ENCODE measurements at regions not wholly inside any gene's neighbourhood (a gene's known extent, or its start where the extent isn't known, plus 50 kb on each side); places are given as distances from the start of the nearest gene placed in this dataset.
A peak's percentile ranks its signal among the peaks of the same experiment; 100 is the strongest.

DNA sequence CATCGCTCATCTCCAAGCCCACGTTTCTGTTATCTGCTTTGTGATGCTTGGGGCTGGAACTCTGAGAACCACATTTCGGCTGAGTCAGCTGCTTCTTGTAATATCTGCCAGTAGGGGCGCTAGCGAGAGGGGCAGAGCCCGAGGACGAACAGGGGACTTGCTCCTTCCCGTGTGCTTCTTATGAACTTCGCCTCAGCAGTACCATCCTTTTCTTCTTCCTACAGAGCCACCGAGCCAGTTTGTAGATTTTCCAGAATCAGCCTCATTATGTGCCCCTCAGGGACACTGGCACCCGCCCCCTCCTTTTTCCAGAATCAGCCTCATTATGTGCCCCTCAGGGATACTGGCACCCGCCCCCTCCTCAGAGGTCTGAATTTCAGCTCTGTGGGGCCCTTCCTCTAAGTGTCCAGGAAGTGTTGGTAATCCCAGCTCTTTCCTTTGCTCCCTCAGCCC lies 441.7 kb upstream of the RASGEF1B start:
- no peak for TF ChIP-seq ZNF274 (IDR thresholded peaks at IDR 0.05; ENCODE audit: low read depth, low read length)
- no peak overlapping the region for H3K4me3 ChIP-seq (ENCODE audit: low read length)

DNA sequence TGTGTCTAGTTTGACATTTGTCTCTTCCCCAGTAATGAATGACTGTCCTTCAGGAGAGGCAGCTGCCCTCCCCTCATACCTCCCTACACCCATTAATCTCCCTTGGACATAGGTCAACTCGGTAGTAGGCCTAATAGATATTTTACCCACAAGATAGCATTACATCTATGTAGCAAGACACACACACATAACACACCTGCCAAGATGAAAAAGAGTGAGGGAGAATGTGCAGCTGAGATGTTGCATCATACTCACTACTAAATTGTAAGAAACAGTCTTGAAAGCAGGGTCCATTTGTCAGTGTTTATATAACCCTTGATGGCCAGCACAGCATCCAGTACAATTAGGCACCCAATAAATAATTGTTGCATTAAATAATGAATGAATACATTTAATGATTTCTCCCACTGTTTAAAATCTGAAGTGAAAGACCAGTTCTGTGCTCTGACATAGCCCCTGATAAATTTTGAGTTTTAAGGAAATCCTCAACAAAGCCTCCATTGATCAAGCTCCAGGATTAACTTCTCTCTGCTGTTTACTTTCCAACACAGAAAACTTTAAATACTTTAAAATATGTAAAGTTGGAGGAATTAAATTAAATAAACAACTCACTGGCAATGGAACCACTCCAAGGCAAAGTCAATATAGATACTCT lies 440.8 kb upstream of the RASGEF1B start:
- TF ChIP-seq ZNF274 (IDR thresholded peaks at IDR 0.05; ENCODE audit: low read depth, low read length), result no peak

DNA sequence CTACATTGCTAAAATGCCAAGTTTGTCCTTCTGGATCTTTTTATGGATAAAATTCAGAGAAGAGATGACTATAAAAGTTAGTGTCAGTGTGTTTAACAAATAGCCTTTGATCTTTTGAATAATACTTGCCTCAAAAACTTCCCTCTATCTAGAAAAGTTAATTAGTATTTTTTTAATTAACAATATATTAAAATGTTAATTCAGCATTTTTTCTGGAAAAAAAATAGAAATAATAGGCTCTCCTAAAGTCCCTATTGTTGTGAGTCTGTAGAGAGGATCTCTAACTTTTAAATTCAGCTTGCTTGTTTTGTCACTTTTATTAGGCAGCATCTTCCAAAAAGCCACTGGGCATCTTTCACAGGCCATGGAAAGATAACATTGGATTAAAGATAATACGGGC lies 435.2 kb upstream of the RASGEF1B start:
- no peak overlapping the region for H3K4me3 ChIP-seq (ENCODE audit: low read length)
- TF ChIP-seq ZNF274 (IDR thresholded peaks at IDR 0.05; ENCODE audit: low read depth, low read length), result no peak

More for the DNA sequence above, 440.8 kb upstream of the RASGEF1B start:
- no peak overlapping the region for H3K4me3 ChIP-seq (ENCODE audit: low read length)

DNA sequence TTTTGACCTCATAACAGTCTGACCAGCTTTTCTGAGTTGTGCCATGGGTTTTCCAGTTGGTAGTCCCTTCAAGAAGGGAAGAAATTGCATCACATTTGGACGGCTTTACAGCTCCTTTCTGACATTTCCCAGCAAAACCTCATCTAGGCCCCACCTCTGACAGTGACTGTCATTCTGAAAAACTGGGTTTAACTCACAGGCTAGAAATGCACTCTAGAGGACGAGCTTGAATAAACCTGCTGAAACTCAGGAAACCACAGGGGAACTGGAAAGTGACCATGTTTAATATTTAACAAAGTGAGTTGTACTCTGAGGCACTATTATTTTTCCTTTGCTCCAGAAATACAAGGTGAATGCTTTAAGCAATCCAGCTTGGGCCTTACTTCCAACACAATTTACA lies 434.3 kb upstream of the RASGEF1B start:
- no peak for TF ChIP-seq ZNF274 (IDR thresholded peaks at IDR 0.05; ENCODE audit: low read depth, low read length)
- peak overlapping the region; percentile 40; the same call in 1 of the 2 replicates for H3K4me3 ChIP-seq (ENCODE audit: low read length)

DNA sequence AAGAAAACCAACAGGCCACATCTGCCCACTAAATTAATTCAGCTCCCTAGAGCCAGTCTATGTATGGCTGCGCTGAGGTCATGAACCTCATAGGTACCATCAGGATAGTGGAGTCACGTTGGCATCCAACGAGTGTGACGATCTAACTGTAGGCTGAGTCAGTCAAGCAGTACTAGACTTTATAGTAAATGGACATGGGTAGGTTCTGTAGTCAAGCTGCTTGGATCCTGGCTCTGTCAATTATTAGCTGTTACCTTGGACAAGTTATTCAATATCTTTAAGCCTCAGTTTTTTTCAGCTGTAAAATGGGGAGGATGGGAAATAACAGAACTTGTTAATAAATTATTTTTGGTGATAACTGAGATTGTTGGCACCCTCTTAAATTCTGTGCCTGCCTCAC lies 432.4 kb upstream of the RASGEF1B start:
- no peak for TF ChIP-seq ZNF274 (IDR thresholded peaks at IDR 0.05; ENCODE audit: low read depth, low read length)
- no peak overlapping the region for H3K4me3 ChIP-seq (ENCODE audit: low read length)

DNA sequence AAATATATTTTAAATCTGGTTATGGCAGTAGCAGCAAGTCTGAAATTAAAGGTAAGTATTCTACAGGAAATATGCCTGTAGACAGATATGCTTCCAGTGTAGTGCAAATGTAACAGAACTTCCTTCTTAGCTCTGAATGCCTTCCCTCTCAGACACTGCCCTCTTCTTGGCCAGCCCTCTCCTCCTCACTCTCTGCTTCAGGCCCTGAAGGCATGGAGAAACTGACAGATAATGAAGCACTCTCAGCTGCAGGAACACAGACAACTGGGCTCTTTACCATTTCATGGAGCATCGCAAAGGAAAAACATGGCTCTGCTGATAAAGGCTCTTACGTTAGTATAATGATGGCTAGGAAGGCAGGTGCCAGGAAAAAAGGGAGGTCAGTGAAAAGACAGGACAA lies 431.5 kb upstream of the RASGEF1B start:
- no peak for TF ChIP-seq ZNF274 (IDR thresholded peaks at IDR 0.05; ENCODE audit: low read depth, low read length)
- no peak overlapping the region for H3K4me3 ChIP-seq (ENCODE audit: low read length)

DNA sequence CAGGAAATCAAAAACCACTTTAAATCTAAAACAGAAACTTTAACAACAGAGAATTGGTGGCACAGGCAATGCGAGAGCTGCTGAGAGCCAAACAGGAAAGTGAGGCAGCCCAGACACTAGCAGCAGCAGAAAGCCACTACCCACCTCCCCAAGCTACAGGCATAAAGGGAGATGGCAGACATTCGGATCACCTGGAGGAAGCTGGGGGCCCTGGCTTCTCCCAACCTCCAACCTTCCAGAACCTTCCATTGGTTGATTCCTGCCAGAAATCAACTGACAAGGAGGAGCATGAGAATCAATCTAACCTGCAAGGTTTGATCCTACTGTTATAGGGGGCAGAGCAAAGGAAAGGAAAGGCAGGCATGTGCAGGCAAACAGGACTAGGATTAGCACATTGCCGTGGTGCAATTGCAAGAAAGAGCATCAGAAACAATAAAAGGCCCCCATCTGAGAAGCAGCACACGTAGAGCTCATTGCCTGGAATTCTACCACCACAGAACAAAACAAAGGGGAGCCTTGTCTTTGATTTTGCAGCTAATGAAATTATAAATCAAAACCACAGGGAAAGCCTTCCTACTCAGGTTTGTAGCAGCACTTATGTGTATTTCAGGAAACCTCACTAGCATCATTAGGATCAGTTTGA lies 427.3 kb upstream of the RASGEF1B start:
- H3K4me3 ChIP-seq (ENCODE audit: low read length), result no peak overlapping the region
- no peak for TF ChIP-seq ZNF274 (IDR thresholded peaks at IDR 0.05; ENCODE audit: low read depth, low read length)

DNA sequence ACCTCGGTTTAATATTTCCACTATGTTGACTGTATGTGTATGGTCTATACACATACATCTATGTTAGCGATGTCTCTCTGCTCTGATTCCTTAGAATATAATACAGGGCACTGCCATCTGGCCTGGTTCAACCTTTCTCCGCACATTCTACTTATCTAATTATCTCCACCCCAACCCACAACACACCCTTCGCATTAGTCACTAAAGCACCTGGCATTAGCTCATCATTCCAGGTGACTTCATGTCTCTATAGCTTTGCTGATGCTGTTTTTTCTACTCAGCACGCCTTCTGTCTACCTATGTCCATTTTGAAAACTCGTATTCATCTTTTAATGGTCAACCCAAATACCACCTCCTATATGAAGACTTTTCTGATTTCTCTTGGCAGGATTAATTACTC lies 425.2 kb upstream of the RASGEF1B start:
- no peak overlapping the region for H3K4me3 ChIP-seq (ENCODE audit: low read length)

DNA sequence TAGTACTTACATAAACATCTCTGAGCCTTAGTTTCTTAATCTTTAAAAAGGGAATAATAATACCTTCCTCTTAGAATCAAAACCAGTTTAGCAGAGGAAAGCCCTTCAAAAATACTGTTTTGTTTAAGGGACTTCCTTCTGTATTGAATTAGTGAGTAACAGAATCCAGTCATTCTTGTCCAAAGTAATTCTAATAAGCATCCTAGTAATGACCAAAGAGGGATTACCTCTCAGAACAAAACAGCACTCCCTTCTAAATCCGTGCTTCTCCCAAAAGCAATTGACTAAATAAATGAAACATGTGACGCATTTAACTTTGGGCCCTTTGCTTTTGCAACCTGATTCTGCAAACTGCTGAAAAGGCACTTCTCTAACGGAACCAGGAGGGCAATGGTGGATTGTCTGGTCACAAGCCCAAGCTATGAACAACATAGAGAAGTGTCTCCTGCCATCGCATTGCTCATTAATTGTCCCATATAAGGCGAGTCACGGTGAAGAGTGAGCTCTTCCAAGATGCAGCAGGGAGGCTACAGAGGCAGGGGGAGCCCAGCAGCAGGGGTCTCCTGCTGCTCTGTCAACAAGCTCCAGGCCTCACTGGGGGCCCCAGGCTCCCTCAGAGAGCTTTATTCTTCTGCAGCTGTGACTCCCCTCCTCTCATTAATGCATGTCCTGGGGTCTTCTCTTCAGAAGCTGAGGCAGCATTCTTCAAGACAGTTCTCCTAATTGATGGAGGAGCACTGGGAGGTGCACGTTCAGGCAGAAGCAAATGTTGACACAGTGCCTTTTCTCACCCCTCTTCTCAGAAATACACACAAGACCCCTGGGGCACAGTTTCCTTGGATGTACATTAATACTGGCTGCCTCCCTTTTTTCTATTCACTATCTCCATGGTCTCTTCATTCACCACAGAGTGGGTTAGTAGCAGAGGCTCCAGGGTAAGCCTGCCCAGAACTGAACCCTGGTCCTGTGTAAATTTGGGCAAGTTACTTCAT lies 419.6 kb upstream of the RASGEF1B start:
- TF ChIP-seq ZNF274 (IDR thresholded peaks at IDR 0.05; ENCODE audit: low read depth, low read length), result no peak

More for the DNA sequence above, 425.2 kb upstream of the RASGEF1B start:
- no peak for TF ChIP-seq ZNF274 (IDR thresholded peaks at IDR 0.05; ENCODE audit: low read depth, low read length)

DNA sequence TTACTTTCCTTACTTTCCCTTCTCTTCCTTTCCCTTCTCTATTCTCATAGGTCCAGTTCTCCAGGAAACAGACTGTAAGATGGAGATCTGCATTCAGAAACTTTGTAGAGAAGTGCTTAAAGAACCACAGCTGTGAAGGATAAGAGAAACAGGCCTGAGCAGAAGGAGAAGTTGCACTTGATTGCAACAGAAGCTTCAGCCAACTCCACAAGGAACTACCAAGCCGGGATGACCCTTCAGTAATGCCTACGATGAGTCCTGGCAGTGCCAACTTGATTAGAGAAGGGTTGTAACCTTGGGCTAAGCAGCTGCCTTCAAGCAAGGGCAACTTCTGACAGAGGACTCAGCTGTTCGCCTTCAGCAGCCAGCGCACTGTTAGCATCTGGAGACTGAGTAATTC lies 413.3 kb upstream of the RASGEF1B start:
- TF ChIP-seq ZNF274 (IDR thresholded peaks at IDR 0.05; ENCODE audit: low read depth, low read length), result no peak
- H3K4me3 ChIP-seq (ENCODE audit: low read length), result no peak overlapping the region

More for the DNA sequence above, 419.6 kb upstream of the RASGEF1B start:
- no peak overlapping the region for H3K4me3 ChIP-seq (ENCODE audit: low read length)

DNA sequence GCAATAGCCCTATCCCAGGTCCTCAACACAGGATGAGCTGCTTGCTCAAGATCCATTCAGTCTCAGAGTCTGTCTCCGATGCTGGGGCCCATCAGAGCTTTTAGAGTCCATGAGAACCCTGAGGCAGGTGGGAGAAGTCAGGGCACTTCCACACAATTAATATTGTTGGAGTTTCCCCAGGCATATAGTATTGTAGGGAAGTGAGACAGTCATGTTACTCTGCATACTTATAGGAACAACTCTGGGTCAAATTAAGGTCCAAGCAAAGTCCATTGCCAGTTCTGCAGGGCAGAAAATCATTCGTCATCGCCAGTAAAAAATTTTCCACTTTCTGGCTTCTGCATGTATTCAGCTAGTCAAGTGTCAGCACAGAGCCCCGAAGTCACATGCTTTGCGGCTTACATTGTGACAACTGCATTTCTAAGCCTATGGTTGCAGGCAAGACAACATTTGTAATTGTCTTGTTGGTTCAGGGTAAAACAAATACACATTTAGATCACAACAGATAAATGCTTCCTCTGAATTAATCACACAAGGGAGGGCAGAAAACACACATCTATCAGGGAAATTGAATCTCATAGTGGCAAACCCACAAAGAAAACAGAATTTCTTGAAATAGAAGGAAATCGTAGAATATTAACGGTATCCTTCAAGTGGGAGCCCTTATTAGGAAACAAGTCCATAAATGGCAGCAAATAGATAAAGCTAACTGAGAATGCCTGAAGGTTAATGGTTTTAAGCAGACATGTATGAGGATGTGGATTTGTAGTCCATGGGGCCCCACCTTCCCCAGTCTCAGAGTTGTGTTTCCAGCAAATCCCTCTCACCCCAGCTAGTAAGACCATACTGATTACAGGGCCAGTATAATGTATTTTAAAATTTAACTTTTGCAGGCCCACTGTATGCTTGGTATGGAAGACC lies 412.1 kb upstream of the RASGEF1B start:
- H3K4me3 ChIP-seq (ENCODE audit: low read length), result no peak overlapping the region
- no peak for TF ChIP-seq ZNF274 (IDR thresholded peaks at IDR 0.05; ENCODE audit: low read depth, low read length)

DNA sequence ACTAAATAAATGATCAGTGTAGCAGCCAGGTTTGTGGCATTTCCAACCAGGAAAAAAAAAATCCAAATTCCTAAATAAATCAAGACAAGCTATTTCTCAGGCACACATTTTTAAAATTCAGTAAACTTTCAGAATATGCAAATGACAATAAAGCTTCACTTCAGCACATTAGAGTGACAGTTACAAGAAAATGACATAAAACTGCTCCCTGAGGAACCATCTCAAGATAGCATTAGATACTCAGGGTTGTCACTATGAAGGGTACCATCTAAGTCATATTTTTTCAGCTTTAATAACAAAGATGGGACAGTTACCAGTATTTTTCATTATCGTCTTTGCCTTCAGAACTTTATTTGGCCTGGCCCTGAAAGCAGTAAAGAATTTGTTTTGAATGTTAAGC lies 411.3 kb upstream of the RASGEF1B start:
- no peak overlapping the region for H3K4me3 ChIP-seq (ENCODE audit: low read length)
- no peak for TF ChIP-seq ZNF274 (IDR thresholded peaks at IDR 0.05; ENCODE audit: low read depth, low read length)

DNA sequence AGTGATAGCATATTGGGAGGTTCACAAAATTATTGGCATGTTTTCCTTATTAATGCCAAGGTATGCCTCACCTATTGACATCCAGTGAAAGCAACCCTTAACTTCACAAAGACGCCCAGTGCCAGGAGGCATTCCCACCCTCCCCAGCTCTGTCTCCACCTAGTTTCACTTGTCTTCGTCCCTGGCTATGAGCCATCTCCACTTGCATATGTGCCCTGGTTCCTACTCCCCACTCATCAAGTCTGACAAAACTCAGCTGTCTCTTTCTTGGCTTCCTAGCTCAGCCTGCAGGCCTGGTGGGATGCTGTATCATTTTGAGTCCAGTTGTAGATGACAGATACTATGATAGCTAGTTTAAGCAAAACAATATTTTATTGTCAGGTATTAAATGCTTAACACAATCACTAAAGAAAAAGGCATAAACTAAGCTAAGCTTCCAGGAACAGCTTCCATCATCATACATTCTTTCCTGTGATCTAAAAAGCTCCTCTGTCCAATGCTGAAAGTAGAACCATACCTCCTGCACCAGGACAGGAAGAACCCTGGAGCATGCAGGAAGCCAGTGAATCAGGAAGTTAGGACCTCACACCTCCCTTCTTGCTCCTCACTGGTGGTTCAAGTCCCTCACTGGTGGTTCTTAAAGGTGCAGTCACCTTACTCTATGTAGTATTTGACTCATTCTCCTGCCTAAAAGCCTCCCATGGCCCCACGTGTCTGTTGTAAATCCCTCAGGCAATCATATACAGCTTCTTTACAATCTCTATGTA lies 410.3 kb upstream of the RASGEF1B start:
- TF ChIP-seq ZNF274 (IDR thresholded peaks at IDR 0.05; ENCODE audit: low read depth, low read length), result no peak
- no peak overlapping the region for H3K4me3 ChIP-seq (ENCODE audit: low read length)

Measured in GM08714 (cell line).